ENCODE measurements at regions not wholly inside any gene's neighbourhood (a gene's known extent, or its start where the extent isn't known, plus 50 kb on each side); places are given as distances from the start of the nearest gene placed in this dataset.

DNA sequence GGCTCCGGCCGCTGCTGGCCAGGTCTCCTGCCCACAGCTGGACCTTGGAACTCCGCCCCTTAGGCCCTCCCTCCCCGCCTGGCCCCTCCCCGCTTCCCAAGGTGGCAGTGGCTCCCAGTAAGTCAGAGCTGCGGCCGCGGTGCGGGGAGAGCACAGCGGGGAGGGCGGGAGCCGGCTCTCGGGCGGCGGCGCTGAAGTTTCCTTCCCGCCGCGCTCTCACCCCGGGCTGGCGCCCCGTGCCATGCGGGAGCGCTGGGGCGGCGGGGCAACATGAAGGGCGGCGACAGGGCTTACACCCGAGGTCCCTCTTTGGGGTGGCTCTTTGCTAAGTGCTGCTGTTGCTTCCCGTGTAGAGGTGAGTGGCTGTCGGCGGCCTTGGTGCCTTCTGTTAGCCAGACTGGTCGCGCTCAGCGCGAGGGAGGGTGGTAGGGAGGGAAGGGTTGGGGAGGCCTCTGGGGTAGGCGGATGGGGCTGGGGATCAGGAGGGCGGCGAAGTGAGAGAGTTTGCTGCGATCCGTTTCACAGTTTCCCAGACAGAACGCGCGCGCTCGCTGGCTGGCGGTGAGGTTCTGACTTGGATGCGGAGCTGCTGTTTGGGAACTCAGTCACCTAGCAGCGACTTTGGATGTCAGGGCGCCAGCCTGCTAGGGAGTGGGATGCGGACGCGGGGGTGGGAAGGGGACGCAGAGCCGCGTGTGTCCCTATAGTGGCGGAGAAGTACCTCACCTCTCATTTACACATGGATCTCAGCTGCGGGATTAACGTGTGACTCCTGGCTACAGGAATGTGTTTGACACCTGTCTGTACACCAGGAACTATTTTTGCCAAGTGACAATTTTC is 145.5 kb upstream of the UMPS start:
- no peak overlapping the region for H3K4me2 ChIP-seq (ENCODE audit: low read depth, low read length, poor library complexity, severe bottlenecking)
- no peak overlapping the region for H3K9ac ChIP-seq (ENCODE audit: low read depth, low read length, poor library complexity, severe bottlenecking)

DNA sequence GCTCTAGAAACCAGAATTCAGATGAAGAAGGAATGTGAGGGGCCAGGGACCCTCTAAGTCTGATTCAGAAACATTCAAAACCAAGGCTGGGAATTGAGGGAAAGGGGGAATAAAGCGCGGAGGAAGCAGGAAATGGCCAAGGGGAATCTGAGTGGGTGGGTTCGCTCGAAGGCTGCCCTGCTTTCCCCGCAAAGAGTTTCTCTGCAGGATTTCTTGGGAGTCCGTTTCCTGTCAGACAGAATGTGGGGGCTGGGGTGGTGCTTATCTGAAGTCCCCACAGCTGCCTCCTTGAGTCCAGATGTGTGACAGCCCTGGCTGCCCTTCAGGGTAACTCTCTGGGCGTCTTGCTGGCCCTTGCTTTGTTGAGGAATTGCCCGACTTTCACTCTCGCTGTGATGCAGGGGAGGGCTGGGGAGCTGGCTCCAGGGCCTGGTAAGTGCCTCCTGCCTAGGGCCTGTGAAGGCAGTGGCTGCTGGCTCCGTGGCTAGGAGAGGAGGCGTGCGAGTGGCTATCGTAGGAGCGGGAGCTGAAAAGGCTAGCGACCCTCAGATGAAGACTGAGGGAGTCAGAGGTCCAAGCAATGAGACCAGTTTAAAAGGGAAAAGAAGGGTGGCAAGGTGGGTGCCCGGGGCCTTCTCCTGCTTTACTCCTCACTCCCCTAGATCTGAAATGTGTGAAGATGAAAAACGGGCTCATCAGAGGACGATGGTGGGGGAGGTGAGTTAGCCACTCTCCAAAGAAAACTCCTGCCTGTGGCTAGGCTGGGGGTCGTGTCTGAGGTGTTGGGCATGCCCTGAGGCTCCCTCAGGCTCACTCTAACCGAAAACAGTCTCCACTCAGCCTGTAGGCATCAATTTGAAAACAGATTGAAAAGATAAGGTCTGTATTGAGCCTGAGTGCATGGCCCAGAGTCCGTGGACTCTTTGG is 143.9 kb upstream of the UMPS start:
- no peak overlapping the region for H2AFZ ChIP-seq (ENCODE audit: low read length)
- H3K9me2 ChIP-seq (replicated peaks; ENCODE audit: low read depth, low read length): no peaks in the 10 kb centered on the region
- no peaks in the 10 kb centered on the region for H3K79me2 ChIP-seq (ENCODE audit: insufficient read depth, low read length)
- no peak overlapping the region for H3K4me3 ChIP-seq (ENCODE audit: low read length, poor library complexity, severe bottlenecking)
- H3K9me3 ChIP-seq (ENCODE audit: insufficient read depth, low read depth, low read length): no peaks in the 10 kb centered on the region
- H3K27me3 ChIP-seq (ENCODE audit: insufficient read depth, low read length, poor library complexity, severe bottlenecking): peaks cover 72% of the 10 kb centered on the region
- H3K9ac ChIP-seq (ENCODE audit: low read depth, low read length, poor library complexity, severe bottlenecking): no peak overlapping the region
- H3F3A ChIP-seq (ENCODE audit: low read depth): no peaks in the 10 kb centered on the region
- TF ChIP-seq, protein P1, sequence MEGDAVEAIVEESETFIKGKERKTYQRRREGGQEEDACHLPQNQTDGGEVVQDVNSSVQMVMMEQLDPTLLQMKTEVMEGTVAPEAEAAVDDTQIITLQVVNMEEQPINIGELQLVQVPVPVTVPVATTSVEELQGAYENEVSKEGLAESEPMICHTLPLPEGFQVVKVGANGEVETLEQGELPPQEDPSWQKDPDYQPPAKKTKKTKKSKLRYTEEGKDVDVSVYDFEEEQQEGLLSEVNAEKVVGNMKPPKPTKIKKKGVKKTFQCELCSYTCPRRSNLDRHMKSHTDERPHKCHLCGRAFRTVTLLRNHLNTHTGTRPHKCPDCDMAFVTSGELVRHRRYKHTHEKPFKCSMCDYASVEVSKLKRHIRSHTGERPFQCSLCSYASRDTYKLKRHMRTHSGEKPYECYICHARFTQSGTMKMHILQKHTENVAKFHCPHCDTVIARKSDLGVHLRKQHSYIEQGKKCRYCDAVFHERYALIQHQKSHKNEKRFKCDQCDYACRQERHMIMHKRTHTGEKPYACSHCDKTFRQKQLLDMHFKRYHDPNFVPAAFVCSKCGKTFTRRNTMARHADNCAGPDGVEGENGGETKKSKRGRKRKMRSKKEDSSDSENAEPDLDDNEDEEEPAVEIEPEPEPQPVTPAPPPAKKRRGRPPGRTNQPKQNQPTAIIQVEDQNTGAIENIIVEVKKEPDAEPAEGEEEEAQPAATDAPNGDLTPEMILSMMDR (conservative IDR thresholded peaks at IDR 0.05; ENCODE audit: low read length): no peak
- TF ChIP-seq EZH2phosphoT487 (IDR thresholded peaks at IDR 0.05; ENCODE audit: borderline replicate concordance): no peak
- H3K36me3 ChIP-seq (ENCODE audit: insufficient read depth, low read length): no peaks in the 10 kb centered on the region
- H3K4me2 ChIP-seq (ENCODE audit: low read depth, low read length, poor library complexity, severe bottlenecking): no peak overlapping the region
- H3K4me1 ChIP-seq (ENCODE audit: insufficient read depth, low read length, poor library complexity, severe bottlenecking): no peaks in the 10 kb centered on the region
- no peaks in the 10 kb centered on the region for H4K20me1 ChIP-seq (ENCODE audit: insufficient read depth, low read length, poor library complexity, severe bottlenecking)

More for the DNA sequence above, 145.5 kb upstream of the UMPS start:
- Histone ChIP-seq H2AFZ (ENCODE audit: low read length) (no peak overlapping the region), H3K9me2 (replicated peaks; ENCODE audit: low read depth, low read length) (no peaks in the 10 kb centered on the region), H3K27me3 (ENCODE audit: insufficient read depth, low read length, poor library complexity, severe bottlenecking) (peaks cover 57% of the 10 kb centered on the region), H3K4me1 (ENCODE audit: insufficient read depth, low read length, poor library complexity, severe bottlenecking) (no peaks in the 10 kb centered on the region), H4K20me1 (ENCODE audit: insufficient read depth, low read length, poor library complexity, severe bottlenecking) (no peaks in the 10 kb centered on the region), H3K4me3 (ENCODE audit: low read length, poor library complexity, severe bottlenecking) (no peak overlapping the region), H3K36me3 (ENCODE audit: insufficient read depth, low read length) (no peaks in the 10 kb centered on the region), H3K79me2 (ENCODE audit: insufficient read depth, low read length) (no peaks in the 10 kb centered on the region), H3F3A (ENCODE audit: low read depth) (no peaks in the 10 kb centered on the region), H3K9me3 (ENCODE audit: insufficient read depth, low read depth, low read length) (no peaks in the 10 kb centered on the region)
- TF ChIP-seq, protein P1 (conservative IDR thresholded peaks at IDR 0.05; ENCODE audit: low read length): no peak
- no peak for TF ChIP-seq EZH2phosphoT487 (IDR thresholded peaks at IDR 0.05; ENCODE audit: borderline replicate concordance)

DNA sequence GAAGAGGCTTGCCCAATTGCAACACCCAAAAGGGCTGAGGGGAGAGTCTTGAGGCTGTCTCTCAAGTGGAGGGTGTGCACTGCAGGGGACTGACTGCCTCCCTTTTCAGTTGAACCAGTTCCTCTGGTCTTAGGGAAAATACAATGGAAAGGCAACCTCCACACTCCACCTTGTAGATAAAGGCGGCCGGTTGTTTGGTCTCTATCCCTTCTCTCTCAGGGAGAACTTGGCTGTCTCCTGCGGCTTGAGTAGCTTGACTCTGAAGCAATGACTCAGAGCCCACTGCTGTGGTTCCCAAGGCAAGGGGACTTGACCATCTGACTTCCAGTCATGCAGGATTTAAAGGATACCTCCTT is 143.2 kb upstream of the UMPS start:
- no peak overlapping the region for H3K4me3 ChIP-seq (ENCODE audit: low read length, poor library complexity, severe bottlenecking)
- no peaks in the 10 kb centered on the region for H3K9me3 ChIP-seq (ENCODE audit: insufficient read depth, low read depth, low read length)
- H3K4me2 ChIP-seq (ENCODE audit: low read depth, low read length, poor library complexity, severe bottlenecking): no peak overlapping the region
- no peaks in the 10 kb centered on the region for H3K4me1 ChIP-seq (ENCODE audit: insufficient read depth, low read length, poor library complexity, severe bottlenecking)
- TF ChIP-seq, protein P1 (conservative IDR thresholded peaks at IDR 0.05; ENCODE audit: low read length): no peak
- no peak for TF ChIP-seq EZH2phosphoT487 (IDR thresholded peaks at IDR 0.05; ENCODE audit: borderline replicate concordance)
- H3K9ac ChIP-seq (ENCODE audit: low read depth, low read length, poor library complexity, severe bottlenecking): no peak overlapping the region
- H3K9me2 ChIP-seq (replicated peaks; ENCODE audit: low read depth, low read length): no peaks in the 10 kb centered on the region
- H3K79me2 ChIP-seq (ENCODE audit: insufficient read depth, low read length): no peaks in the 10 kb centered on the region
- H3F3A ChIP-seq (ENCODE audit: low read depth): no peaks in the 10 kb centered on the region
- no peaks in the 10 kb centered on the region for H3K36me3 ChIP-seq (ENCODE audit: insufficient read depth, low read length)
- peaks cover 72% of the 10 kb centered on the region for H3K27me3 ChIP-seq (ENCODE audit: insufficient read depth, low read length, poor library complexity, severe bottlenecking)
- no peak overlapping the region for H2AFZ ChIP-seq (ENCODE audit: low read length)
- H4K20me1 ChIP-seq (ENCODE audit: insufficient read depth, low read length, poor library complexity, severe bottlenecking): no peaks in the 10 kb centered on the region

Data from Loucy (cell line).